ENCODE measurements at regions not wholly inside any gene's neighbourhood (a gene's known extent, or its start where the extent isn't known, plus 50 kb on each side); places are given as distances from the start of the nearest gene placed in this dataset.
"Not testable (repeated sequence)": the region's sequence is repeated elsewhere in the genome, so short reads cannot be mapped to it uniquely, and the experiment has no call there.

- in situ Hi-C loops (cut with HindIII; ENCODE audit: low pct_ligation_motif_present, low pct_unique_long_range_greater_than_20kb, low sequenced_read_pairs) = no loop called here
- DNase-seq = no peak
These were observed 204.6 kb downstream of the RND3 start for GRCh38 chr2:150282771-150283371.

DNA sequence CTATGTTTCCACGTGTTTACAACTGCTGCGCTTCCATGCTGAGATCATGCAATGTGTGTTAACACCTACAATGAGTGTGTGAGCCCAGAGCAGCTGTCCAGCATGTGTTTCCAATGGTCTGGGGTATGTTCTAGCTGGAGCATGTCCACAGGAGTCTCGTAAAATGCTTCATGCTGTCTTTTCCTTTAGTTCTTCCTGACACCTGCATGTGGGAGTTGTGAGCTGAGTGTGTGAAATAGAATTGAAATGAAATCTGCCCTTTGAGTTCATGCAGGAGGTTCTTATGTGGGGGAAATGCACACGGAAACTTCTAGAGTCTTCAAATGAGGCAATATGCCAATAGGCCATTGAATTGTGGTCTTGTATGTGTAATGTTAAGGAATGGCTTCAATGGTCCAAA is 205.1 kb downstream of the RND3 start:
- no peak for DNase-seq
- in situ Hi-C loops (cut with HindIII; ENCODE audit: low pct_ligation_motif_present, low pct_unique_long_range_greater_than_20kb, low sequenced_read_pairs) = no loop called here

GRCh38 chr2:150280231-150280630 is 207.2 kb downstream of the RND3 start:
- in situ Hi-C loops (cut with HindIII; ENCODE audit: low pct_ligation_motif_present, low pct_unique_long_range_greater_than_20kb, low sequenced_read_pairs) = no loop called here
- no peak for DNase-seq

DNA sequence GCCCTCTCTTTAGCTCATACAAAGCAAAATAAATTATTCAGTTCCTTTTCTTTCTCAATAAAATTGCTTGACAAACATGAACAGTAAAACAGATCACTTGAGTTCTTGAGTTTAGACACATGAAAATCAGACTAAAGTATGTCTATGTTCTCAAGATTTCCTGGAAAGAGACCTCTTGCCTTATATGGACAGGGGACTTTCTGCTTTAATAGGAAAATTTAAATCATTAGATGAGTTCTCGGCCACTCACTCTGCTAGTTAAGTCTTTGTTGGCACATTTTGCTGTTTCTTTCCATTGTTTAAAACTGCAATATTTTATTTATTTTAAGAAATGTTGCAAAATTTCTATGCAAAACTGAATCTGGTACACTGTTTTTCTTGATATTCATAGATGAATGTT is 207.8 kb downstream of the RND3 start:
- in situ Hi-C loops (cut with HindIII; ENCODE audit: low pct_ligation_motif_present, low pct_unique_long_range_greater_than_20kb, low sequenced_read_pairs) = no loop called here
- DNase-seq = no peak

DNA sequence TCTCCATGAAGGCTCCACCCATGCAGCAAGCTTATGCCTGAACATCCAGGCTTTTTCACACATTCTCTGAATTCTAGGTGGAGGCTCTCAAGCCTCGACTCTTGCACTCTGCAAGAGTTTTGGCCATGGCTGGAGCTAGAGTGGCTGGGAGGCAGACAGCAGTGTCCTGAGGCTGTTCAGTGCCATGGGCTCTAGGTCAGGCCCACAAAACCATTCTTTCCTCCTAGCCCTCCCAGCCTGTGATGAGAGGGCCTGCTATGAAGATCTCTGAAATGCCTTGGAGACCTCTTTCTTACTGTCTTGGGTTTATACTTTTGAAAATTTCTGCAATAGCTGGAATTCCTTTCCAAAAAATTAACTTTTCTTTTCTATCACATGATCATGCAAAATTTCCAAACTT is 210.7 kb downstream of the RND3 start:
- DNase-seq = no peak
- in situ Hi-C loops (cut with HindIII; ENCODE audit: low pct_ligation_motif_present, low pct_unique_long_range_greater_than_20kb, low sequenced_read_pairs) = no loop called here

DNA sequence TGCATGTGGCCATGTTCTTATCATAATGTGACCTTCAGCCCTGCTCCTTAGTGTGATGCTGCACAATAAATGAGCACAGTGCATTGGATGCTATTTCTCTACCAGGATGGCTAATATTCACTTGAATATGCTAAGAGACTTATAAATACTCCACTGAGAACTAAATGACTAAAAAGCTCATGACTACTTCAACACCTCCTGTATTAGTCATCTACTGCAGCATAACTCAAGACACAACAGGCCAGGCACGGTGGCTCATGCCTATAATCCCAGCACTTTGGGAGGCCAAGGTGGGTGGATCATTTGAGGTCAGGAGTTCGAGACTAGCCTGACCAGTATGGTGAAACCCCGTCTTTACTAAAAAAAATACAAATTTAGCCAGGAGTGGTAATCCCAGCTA is 213.4 kb downstream of the RND3 start:
- DNase-seq = no peak
- in situ Hi-C loops (cut with HindIII; ENCODE audit: low pct_ligation_motif_present, low pct_unique_long_range_greater_than_20kb, low sequenced_read_pairs) = no loop called here

- in situ Hi-C loops (cut with HindIII; ENCODE audit: low pct_ligation_motif_present, low pct_unique_long_range_greater_than_20kb, low sequenced_read_pairs) = no loop called here
- peak; percentile 13 for DNase-seq
These were observed 215.3 kb downstream of the RND3 start for GRCh38 chr2:150271952-150272802.

DNA sequence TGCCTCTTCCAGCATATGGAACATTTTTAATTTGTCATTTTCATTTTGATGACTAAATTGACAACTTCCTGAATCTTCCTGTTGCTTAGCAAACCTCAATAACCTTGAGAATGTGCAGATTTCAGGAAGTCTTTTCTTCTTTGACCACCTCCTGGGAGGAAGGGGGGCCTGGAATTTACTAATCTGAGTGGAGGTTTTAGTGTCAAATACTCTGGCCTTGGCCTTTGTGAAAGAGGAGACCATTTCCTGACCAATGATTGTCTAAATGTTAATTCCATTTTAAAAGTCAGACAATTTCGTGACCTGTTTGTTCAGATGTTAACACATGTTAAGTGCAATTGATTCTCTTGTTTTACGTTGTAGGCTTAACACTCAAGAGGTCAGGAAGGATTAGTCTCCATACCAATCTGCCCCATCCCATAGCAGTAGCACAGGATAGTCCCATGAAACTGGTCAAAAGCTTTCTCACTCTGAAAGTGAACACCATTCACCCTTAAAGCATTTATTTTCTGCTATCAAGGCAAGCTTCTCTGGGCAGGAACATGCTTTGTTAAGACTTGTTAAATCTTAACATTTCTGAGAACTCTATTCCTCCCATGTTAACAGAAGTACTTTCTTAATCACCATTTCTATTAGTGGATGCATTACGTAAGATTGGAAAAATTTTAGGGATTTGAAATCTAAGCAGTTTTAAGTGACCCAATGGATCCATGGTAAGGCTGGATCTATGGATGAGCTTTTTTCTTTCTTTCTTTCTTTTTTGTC is 219.6 kb downstream of the RND3 start:
- DNase-seq = no peak
- in situ Hi-C loops (cut with HindIII; ENCODE audit: low pct_ligation_motif_present, low pct_unique_long_range_greater_than_20kb, low sequenced_read_pairs) = no loop called here

- DNase-seq = no peak
- in situ Hi-C loops (cut with HindIII; ENCODE audit: low pct_ligation_motif_present, low pct_unique_long_range_greater_than_20kb, low sequenced_read_pairs) = no loop called here
These were observed 220.5 kb downstream of the RND3 start for GRCh38 chr2:150266931-150267330.

GRCh38 chr2:150264442-150264841 is 223.0 kb downstream of the RND3 start:
- no peak for DNase-seq
- in situ Hi-C loops (cut with HindIII; ENCODE audit: low pct_ligation_motif_present, low pct_unique_long_range_greater_than_20kb, low sequenced_read_pairs) = no loop called here

- no peak for DNase-seq
- in situ Hi-C loops (cut with HindIII; ENCODE audit: low pct_ligation_motif_present, low pct_unique_long_range_greater_than_20kb, low sequenced_read_pairs) = no loop called here
These were observed 225.8 kb downstream of the RND3 start for GRCh38 chr2:150261691-150262090.

DNA sequence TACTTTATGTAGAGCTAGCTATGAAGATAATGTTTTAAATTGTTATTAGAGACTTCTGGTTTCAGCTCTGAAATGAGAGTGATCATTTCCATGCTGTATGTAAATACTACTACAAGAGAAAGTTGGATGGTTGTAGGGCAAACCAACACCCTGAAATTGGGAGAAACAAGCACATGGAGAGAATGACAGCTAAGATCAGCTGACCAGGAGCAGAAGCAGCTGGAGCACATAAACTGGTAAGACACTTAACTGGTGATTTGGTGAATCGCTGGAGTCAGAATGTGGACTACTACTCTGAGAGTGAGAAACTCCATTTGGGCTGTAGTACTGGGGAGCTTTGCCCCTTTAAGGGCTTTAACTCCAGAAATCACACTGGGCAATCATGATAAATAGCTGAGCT is 226.8 kb downstream of the RND3 start:
- in situ Hi-C loops (cut with HindIII; ENCODE audit: low pct_ligation_motif_present, low pct_unique_long_range_greater_than_20kb, low sequenced_read_pairs) = no loop called here
- DNase-seq = no peak

DNA sequence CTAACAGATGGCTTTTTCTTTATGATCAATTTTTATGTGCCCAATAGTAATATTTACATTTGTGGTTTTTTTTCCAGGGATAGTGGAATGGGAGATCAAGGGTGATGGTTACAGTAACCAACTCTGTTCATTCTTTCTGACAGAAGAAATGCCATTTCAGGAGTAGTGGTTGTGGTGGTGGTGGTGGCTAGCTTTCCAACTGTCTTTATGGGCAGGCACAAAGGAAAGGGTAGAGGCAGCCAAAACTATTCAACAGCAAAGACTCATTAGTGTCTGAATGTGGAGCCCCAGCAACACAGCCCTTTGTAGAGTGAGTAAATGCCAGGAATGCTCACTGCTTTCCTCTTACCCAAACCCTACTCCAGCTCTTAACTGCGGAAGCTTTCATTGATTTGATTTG is 227.7 kb downstream of the RND3 start:
- no peak for DNase-seq

DNA sequence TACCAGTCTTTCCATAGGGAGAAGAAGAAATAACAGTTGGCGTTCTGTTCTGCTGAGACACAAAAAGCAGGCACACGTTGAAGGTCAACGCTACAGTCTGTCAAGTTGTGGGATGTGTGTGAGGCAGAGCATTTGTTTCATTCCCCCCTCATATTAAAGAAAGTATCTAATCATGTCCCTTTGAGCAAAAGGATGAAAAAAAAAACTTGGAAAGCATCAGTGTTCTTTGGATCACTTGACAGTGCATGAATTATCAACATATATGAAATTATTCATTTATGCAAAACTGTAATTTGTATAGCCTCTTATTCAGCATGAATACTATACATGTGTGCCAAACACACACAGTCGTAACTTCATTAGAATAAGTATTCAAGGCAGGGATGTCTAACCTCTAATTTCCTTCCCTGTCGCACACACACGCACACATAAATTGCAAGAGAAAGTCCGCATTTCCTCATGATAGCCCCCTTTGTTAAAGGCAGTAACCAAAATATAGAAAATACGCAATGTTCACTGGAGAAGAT is 228.6 kb downstream of the RND3 start:
- in situ Hi-C loops (cut with HindIII; ENCODE audit: low pct_ligation_motif_present, low pct_unique_long_range_greater_than_20kb, low sequenced_read_pairs) = no loop called here
- DNase-seq = no peak

More for the DNA sequence above, 227.7 kb downstream of the RND3 start:
- in situ Hi-C loops (cut with HindIII; ENCODE audit: low pct_ligation_motif_present, low pct_unique_long_range_greater_than_20kb, low sequenced_read_pairs) = no loop called here

GRCh38 chr2:150256736-150257135 is 230.7 kb downstream of the RND3 start:
- DNase-seq = no peak
- in situ Hi-C loops (cut with HindIII; ENCODE audit: low pct_ligation_motif_present, low pct_unique_long_range_greater_than_20kb, low sequenced_read_pairs) = no loop called here

- in situ Hi-C loops (cut with HindIII; ENCODE audit: low pct_ligation_motif_present, low pct_unique_long_range_greater_than_20kb, low sequenced_read_pairs) = no loop called here
- no peak for DNase-seq
These were observed 231.9 kb downstream of the RND3 start for GRCh38 chr2:150255528-150255927.

DNA sequence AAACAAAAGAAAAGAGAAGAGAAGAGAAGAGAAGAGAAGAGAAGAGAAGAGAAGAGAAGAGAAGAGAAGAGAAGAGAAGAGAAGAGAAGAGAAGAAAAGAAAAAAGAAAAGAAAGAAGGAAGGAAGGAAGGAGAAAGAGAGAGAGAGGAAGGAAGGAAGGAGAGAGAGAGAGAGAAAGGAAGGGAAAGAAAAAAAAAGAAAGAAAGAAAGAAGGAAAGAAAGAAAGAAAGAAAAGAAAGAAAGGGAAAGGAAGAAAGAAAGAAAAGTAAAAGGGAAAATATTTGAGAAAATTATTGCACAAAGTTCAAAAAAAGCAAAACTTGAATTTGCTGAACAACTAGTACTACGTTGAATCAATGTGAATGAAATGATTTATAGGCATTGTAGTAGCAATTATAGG is 237.7 kb downstream of the RND3 start:
- in situ Hi-C loops (cut with HindIII; ENCODE audit: low pct_ligation_motif_present, low pct_unique_long_range_greater_than_20kb, low sequenced_read_pairs); DNase-seq: not testable (repeated sequence)

DNA sequence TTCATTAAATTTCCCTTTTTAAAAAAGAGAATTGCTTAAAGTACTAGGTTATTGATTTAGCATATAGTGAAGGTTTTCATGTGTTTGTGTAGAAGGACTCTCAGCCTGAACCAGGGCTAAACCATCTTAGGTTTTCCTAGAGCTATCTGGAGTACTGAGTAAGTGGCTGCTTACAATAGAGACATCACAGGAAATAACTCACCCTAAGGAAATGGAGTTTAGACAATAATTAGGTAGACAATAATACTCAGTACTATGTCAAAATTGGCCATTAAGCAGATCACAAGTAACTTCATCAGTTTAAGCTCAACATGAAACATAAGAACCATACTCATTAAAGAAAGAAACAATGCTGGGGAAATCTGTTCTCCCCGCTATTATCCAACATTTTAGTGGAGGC is 240.0 kb downstream of the RND3 start:
- in situ Hi-C loops (cut with HindIII; ENCODE audit: low pct_ligation_motif_present, low pct_unique_long_range_greater_than_20kb, low sequenced_read_pairs) = no loop called here

DNA sequence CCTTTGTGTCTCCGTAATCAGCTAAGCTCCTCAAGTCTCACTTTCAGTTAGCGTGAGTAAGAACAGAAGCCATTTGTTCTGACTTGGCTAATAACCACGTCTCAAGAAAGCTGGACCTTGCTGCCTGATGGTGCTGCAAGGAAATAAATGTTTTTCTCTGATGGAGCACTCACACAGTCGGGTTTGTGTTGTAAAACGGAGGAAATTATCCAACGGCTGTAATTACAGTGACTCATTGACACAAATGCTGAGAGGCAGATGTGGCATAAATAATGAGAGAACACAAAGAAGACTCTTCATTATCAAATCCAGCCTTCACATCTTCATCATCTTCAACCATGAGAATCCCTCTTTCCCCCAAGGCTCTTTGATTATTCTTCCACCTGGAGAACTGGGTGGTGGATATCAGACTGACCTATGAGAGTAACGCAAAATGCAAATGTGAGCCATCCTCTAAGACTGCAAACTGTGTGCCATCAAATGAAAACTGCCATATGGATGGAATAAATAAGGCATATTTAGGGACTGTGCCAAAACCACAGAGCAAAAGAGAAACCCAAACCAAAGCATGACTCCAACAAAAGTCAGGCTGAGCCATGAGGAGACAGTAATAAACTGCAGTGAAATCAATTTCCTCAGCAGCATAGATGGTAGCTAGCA is 252.6 kb downstream of the RND3 start:
- in situ Hi-C loops (cut with HindIII; ENCODE audit: low pct_ligation_motif_present, low pct_unique_long_range_greater_than_20kb, low sequenced_read_pairs) = no loop called here
- DNase-seq = no peak

More for the DNA sequence above, 240.0 kb downstream of the RND3 start:
- no peak for DNase-seq

All from ACHN (cell line).